Mucosa of descending colon (tissue), 3 donors: ENCODE measurements at regions not wholly inside any gene's neighbourhood (a gene's known extent, or its start where the extent isn't known, plus 50 kb on each side); places are given as distances from the start of the nearest gene placed in this dataset.

Experiments
- ATAC-seq: fragments of 200-7000 bp; cut with Tn5 transposase; one replicate; pipeline ENCODE4 v1.9.1; 2020; ENCODE audit warnings: mild to moderate bottlenecking, moderate library complexity
- DNase-seq, 3 donors: peaks; one replicate each; pipeline ENCODE4 v3.0.0-alpha.2; 2020
- H3K36me3 ChIP-seq: fragments of 200-600 bp; one replicate; pipeline ENCODE4 v1.8.0; 2021; ENCODE audit warnings: low read depth, mild to moderate bottlenecking
- H3K4me1 ChIP-seq: fragments of 200-600 bp; one replicate; pipeline ENCODE4 v1.8.0; 2021; ENCODE audit warnings: low read depth, mild to moderate bottlenecking
- H3K4me3 ChIP-seq: fragments of 200-600 bp; one replicate; pipeline ENCODE4 v1.8.0; 2021; ENCODE audit warnings: mild to moderate bottlenecking
- H3K9me3 ChIP-seq: fragments of 200-600 bp; one replicate; pipeline ENCODE4 v1.8.0; 2021; ENCODE audit warnings: mild to moderate bottlenecking
- intact Hi-C, 2 donors: fragments of 100-400 bp; cut with DNase I in 1 of 2; cut with micrococcal nuclease in 1 of 2; formaldehyde crosslinking; loops; one replicate each; pipeline versions ENCODE4 v1.11.0 to v1.11.1; 2022; cut with DNase I, micrococcal nuclease
- TF ChIP-seq, protein P1 (sequence below): fragments of 200-600 bp; IDR thresholded peaks from one replicate; pipeline ENCODE4 v1.8.0; 2022; ENCODE audit warnings: antibody characterized with exemption, mild to moderate bottlenecking
- donor health status: DM: no; HTN: no; CAD: no; lungs with moderate emphysema.
- donor health status: DM: no; HTN: no; CAD: no.
- donor health status: DM: no; HTN: yes; CAD: no.

GRCh38 chr16:51685498-51685897, 534.4 kb upstream of the SALL1 start:
- TF ChIP-seq, protein P1, sequence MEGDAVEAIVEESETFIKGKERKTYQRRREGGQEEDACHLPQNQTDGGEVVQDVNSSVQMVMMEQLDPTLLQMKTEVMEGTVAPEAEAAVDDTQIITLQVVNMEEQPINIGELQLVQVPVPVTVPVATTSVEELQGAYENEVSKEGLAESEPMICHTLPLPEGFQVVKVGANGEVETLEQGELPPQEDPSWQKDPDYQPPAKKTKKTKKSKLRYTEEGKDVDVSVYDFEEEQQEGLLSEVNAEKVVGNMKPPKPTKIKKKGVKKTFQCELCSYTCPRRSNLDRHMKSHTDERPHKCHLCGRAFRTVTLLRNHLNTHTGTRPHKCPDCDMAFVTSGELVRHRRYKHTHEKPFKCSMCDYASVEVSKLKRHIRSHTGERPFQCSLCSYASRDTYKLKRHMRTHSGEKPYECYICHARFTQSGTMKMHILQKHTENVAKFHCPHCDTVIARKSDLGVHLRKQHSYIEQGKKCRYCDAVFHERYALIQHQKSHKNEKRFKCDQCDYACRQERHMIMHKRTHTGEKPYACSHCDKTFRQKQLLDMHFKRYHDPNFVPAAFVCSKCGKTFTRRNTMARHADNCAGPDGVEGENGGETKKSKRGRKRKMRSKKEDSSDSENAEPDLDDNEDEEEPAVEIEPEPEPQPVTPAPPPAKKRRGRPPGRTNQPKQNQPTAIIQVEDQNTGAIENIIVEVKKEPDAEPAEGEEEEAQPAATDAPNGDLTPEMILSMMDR: no peak
- intact Hi-C loops: no loop called here
- Histone ChIP-seq H3K36me3 (no peaks in the 10 kb centered on the region), H3K9me3 (peaks cover 2% of the 10 kb centered on the region), H3K4me3 (no peak overlapping the region), H3K4me1 (no peaks in the 10 kb centered on the region)
- ATAC-seq (no peak), DNase-seq (no peak)

DNA sequence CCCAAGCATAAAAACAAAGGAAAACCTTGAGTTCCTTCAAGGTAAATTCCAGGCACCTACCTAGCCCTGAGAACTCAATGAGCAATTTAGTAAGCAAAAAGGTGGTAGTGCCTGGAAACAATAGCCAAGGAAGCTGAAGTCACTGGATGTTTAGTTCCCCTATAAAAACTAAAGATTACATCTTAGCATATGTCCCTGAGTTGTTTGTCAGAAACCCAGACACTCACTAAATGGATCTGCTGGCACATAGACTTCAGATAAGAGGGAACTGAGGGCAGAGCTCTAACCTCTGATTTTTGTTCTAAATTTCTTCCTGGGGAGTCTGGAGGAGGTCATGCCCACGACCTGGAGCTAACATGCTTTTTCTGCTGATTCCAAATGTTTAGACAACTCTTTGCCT, 532.8 kb upstream of the SALL1 start:
- DNase-seq: no peak
- TF ChIP-seq, protein P1: no peak
- ATAC-seq: no peak
- Histone ChIP-seq H3K9me3 (no peaks in the 10 kb centered on the region), H3K36me3 (no peaks in the 10 kb centered on the region), H3K4me3 (no peak overlapping the region), H3K4me1 (no peaks in the 10 kb centered on the region)
- intact Hi-C loops: no loop called here

DNA sequence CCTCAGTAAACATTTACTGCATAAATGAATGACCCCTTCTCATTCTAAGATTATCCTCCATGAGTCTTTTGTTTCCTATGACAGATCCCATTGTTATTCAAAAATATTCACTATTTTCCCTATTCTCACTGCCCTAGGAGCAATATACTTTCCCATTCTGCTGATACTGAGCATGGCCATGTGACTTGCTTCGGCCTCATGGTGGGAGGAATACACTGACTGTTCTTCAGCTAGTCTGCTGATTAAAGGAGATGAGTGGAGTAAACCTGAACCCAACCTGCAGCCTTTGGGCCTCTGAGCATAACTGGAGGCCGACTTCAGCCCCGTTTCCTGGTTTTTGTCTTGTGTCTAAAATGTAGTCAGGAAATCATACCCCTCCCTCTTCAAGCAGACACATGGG, 531.8 kb upstream of the SALL1 start:
- Histone ChIP-seq H3K9me3 (no peaks in the 10 kb centered on the region), H3K4me1 (no peaks in the 10 kb centered on the region), H3K36me3 (no peaks in the 10 kb centered on the region), H3K4me3 (no peak overlapping the region)
- DNase-seq (no peak), ATAC-seq (no peak)
- intact Hi-C loops: no loop called here
- TF ChIP-seq, protein P1: no peak

GRCh38 chr16:51674615-51675014, 523.5 kb upstream of the SALL1 start:
- Histone ChIP-seq H3K36me3 (no peaks in the 10 kb centered on the region), H3K4me3 (no peak overlapping the region), H3K4me1 (no peaks in the 10 kb centered on the region), H3K9me3 (no peaks in the 10 kb centered on the region)
- intact Hi-C loops: no loop called here
- DNase-seq: no peak
- TF ChIP-seq, protein P1: no peak
- ATAC-seq: no peak

- Histone ChIP-seq H3K9me3 (no peaks in the 10 kb centered on the region), H3K4me3 (no peak overlapping the region), H3K4me1 (no peaks in the 10 kb centered on the region), H3K36me3 (no peaks in the 10 kb centered on the region)
- no peak for ATAC-seq
- DNase-seq: no peak
- TF ChIP-seq, protein P1: no peak
- intact Hi-C loops: no loop called here
These were observed 519.5 kb upstream of the SALL1 start for GRCh38 chr16:51670527-51670926.

DNA sequence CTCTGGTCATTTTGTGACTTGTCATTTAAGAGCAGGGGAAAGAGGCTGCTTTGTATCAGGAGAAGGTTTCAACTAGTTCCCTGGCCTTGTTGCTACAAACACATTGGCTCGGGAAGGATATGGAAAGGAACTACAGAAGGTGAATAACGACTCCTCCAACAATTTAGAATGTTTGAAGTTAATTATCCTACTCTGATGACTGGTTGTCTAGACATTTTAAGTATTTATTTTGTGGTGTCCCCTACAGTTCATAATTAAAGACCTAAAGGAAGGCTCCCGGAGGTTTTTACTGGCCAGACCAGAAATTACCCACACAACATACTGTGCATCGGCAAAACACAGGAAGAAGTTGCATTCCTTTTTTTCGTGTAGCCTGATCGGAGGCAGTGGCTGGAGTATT, 515.8 kb upstream of the SALL1 start:
- ATAC-seq: no peak
- Histone ChIP-seq H3K9me3 (no peaks in the 10 kb centered on the region), H3K4me1 (no peaks in the 10 kb centered on the region), H3K4me3 (no peak overlapping the region), H3K36me3 (no peaks in the 10 kb centered on the region)
- DNase-seq: no peak
- intact Hi-C loops: no loop called here
- TF ChIP-seq, protein P1: no peak
